SKM-1 (cell line): ENCODE measurements at regions not wholly inside any gene's neighbourhood (a gene's known extent, or its start where the extent isn't known, plus 50 kb on each side); places are given as distances from the start of the nearest gene placed in this dataset.

Experiments used
- DNase-seq: peaks from one replicate; lab custom pipeline; 2025; ENCODE audit not compliant: unreplicated experiment; lab: John Stamatoyannopoulos, UW

DNA sequence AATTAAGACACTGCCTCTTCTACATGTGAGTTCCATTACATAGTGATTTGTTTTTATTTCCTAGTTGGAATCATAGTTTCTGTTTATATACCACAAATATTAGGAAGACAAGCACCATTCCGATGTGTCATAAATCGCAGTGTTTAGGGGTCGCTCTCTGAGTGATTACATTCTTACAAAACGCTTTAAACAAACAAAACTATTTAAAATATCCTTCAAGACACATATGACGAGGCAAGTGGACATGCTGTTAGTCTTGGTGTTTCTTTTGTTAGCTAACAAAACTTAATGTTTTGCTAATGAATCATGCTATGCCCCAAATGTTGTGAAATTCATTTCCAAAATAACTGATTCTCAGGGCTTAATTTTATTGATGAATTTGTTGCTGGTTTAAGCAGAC, 1219.3 kb upstream of the PRKX start:
- DNase-seq = no peak

DNA sequence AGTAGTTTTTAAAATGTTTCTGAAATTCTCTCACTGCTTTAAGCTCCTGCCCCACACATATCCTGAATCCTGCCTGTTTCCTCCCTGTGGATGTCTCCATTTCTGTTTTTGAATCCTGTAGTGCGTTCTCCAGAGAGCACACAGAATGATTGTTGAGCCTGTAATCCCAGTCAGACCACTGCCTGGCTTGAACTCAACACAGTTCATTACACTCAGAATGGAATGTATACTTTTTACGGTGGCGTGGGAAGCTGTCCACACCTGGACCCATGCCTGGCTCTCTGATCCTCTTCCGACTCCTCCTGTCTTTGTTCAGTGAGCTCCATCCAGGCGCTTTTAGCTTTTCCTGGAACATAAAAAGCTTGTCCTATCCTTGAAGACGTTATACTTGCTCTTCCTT, 1217.0 kb upstream of the PRKX start:
- no peak for DNase-seq

DNA sequence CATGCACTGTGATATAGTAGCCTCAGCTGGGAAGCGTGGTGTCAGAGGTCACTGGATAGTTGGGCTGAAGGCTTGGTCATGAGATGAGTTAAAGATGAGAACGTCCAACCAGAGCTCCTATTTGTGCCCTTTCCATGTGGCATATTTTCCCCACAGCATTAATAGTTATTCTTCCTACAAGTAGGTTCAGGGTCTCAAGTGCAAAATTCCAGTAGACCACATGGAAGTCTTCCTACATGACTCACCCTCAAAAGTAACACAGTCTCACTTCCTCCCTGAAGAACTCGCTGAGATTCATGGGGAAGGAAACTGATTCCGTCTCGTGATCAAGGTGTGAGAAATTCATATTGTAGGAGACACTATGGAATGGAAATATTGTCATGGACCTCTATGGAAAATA, 1212.5 kb upstream of the PRKX start:
- DNase-seq = no peak

DNA sequence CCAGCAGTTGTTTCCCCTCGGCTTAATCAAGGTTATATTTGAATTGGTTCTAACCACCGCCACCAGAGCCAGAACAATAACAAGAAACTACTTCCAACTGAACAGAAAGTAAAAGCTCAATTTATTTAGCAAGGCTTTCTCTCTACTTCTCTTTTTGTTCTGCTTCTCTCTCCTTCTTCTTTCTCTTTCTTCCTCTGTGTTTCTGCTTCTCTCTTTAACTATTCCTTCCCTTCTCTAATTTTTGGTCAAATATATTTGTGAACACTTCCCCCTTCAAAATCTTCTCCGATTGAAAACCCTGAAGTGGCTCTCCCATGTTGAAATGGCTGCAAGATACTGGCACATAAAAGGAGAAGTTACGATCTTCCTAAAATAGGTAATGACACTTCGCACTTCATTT, 1195.9 kb upstream of the PRKX start:
- DNase-seq = peak; percentile 2

DNA sequence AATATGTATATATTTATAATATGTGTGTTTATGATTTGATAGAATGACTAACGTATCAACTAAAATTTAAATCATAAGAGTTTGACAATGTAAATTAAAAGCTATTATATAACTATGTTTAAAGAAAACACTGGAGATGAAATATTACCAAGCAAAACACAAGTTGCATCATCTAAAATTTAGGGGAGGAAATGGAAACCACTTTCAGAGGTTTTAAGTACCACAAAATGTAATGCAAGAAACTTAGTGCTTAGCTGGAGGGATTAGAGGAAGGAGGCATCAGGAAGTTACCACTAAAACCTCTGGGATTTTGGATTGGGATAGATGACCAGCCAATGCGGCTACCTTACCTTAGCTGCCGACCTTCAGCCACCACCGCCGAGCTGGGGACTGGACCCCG, 1192.1 kb upstream of the PRKX start:
- DNase-seq = peak; percentile 7

DNA sequence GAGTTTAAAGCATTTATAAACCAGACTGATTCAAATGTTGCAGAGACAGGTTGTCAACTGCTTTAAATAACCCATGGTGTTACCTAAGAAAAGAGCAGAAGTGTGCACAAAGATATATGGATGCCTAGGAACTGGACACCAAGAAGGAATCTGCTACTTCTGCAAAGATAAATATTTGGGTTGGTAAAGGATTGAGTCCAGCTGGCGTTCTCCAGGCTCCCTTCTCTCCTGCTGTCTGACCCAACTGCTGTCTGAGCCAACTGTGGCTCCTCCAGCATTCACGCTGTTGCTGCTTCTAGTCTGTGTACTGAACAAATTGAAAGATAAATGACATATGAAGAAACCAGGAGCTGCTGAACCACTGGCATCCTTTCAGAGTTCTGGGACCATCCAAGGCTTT, 1167.8 kb upstream of the PRKX start:
- DNase-seq = no peak

DNA sequence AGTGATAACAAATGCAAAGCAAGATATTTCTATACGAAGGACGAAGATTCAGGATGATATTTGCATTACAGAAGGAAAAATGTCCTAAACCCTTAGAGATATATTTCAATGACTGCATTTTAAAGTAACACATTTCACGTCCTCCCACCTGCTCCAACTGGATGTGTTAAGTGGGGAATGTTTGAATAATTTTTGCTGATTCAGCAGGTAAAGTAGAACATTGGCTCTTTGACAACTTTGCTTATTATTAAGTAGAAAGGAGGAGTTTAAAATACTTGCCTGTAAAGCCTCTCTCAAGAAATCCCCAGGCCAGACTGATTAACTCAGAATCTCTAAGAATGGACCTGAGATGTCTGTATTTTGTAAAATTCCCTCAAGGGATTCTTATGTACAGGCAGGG, 1165.2 kb upstream of the PRKX start:
- no peak for DNase-seq

DNA sequence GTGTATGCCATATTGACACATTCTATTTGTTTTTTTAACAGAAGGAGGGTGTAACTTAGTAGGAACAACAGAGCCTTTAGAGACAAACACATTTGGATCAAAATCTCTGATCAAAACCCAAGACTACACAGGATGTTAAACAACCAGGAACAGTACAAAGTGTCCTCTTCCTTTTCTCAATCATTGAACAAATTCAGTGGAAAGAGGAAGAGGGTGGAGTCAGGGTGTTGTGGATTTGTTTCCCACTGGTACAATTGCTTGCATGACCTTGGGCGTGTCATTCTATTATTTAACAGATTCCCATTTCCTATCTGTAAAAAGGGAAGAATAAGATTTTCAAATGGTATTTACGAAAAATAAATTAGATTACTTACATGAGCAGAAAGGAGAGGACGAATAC, 1162.8 kb upstream of the PRKX start:
- no peak for DNase-seq

DNA sequence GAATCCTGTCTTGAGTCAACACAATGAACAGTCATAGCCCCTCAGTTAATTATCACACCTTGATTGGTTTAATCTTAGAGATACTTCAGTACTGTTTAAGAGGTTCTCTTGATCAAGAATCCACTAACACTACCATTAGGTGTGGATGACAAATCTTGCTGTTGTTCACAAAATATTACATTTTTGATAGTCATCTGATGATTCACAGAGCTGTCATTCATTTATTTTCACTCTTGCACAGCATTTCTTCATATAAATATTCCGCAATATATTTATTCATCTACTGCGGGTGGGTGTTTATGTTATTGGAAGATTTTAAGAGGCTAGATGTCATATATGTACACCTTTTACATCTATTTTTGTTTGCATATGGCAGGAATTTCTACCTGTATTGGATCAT, 1138.1 kb upstream of the PRKX start:
- DNase-seq = no peak

DNA sequence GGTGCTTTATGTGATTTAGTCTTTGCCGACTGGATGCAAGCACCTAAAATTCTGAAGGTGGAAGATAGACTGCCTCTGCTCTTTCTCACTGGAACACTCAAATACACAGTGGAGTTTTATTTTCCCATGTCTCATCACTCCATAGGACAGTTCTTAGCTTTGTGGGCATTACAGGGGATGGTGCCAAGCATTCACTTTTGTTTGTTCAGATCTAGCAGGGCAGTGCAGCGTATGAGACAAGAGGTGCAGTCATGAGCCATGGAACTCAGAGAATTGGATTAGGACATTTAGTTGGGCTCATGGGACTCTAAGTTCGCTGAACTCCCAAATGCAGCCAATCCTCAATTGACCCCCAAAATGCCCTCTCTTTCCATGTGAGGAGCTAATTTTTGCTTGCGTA, 1136.9 kb upstream of the PRKX start:
- DNase-seq = no peak

DNA sequence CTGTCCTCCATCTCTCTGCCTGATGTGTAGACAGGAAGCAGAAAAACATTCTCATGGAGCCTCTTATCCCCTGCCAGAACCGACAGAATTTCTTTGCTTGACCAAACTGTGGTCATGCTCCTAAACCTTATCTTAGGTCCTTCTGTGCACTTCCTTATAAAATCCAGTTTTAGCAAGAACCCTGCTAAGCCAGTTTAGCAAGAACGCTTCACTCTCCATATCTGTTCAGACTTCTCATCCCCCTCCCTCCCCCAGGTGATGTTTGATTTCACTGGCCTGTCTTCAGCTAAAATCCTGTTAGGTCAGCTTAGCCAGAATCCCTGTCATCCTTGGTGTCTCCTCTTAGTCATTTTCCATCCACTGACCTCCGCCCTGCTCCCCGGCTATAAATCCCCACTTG, 1130.9 kb upstream of the PRKX start:
- DNase-seq = no peak

DNA sequence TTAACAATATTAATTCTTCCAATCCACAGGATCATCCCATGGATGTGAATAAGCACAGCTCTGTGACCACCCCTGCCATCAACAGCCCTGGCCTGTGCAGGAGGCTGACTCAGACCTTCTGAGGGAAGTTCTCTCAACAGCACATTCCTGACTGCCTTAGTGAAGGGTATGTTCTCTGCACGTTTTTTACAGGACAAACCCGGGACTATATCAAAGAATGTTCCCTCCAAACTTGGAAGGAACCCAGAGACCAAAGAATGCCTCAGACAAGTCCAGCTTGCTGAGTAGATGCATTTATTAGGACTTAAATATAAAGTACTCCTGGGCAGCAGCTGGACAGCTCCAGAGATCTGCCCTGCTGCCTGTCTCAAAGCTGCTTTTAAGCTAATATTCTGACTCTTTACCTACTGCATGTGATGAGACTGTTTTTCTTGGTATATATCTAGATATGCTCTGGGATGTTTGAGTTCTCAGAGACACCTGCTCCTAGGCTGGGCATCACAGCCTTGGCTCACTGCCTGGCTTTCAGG, 1127.8 kb upstream of the PRKX start:
- no peak for DNase-seq

DNA sequence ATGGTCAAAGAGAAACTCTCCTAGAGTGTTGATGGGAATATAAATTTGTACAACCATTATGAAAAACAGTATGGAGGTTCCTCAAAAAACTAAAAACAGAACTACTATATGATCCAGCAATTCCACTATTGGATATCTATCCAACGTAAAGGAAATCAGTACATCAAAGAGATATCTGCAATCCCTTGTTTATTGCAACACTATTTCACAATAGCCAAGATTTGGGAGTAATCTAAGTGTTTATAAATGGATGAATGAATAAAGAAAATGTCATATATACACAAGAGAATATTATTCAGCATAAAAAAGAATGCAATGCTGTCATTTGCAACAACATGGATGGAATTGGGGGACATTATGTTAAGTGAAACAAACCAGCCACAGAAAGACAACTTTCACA, 1118.1 kb upstream of the PRKX start:
- no peak for DNase-seq

DNA sequence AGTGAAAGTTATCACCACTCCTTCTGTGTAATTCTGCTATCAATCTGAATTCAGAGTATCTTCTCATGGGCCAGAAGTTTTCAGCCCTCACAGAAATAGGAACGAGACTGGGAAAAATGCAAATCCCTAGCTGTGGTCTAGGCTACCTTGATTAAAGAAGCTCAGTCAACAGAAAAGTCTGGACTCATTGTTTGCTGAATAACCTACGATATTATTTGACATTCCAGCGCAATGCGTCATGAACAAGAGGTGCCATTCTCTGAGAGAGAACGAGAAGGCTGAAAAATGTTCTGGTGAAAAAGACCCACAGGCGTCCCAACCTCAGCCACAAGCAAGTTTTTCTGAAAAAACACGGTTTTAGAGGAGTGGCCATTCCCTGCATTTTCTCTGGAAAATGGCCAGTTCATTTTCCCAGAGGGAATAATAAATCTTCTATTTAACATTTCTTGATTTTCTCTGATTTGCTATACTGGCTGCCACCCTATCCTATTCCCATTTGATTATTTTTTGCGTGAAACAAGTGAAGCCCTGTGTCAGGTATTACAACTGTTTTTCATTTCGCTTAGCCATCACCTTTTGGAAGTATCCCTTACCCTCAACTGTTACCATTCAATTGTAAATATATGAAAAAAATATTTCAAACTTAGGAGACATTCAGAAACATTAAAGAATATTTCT, 1117.6 kb upstream of the PRKX start:
- DNase-seq = no peak

DNA sequence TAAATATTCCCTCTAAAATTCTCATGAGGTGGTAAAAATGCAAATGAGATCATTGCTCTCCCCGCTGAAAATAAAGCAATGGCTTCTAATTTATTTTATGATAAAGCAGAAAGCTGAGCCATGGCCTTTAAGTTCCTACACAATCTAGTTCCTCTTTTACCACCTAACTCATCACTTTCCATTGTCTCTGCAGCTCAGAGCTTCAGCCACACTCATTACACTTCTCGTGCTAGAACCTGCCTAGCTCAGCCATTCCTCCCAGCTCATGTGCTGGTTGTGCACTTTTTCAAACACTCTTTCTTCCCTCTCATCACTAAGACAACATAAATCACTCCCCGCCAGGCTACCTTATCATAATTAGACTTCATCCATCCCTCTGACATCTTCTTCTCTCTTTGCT, 1112.1 kb upstream of the PRKX start:
- DNase-seq = no peak

DNA sequence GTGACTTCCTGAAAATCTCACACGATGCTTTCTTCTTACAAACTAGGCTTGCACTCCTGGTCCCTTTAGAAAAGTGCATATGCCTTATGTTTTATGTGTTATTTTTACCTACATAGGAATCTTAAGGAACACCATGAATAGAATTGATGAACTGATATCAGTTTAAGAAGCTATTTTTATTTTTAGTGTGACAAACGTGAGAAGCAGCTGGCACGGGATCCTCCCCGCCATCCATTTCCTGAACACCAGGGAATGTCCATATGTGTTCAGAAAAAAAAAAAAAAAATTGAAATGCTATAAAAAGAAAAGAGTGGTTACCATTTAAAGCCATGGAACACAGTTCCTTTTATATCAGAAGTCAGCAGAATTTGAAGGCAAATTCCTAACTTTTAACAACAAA, 1096.1 kb upstream of the PRKX start:
- no peak for DNase-seq

DNA sequence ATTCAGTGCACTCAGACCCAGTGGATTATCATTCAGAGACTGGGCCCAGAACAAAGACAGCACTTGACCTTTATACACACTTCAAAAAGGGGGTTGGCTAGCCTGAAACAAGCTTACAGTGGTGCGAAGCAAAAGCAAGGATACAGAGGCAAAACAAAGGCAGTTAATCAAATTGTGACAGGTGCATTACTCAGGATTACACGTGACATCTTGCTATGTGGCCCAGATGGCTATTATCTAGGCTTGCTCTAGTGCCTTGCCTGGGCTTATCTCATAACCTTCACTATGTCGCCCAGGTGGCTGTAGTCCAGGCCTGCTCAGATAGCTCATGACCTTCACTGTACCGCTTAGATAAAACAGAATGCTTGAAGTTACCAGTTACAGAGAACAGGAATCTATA, 1092.1 kb upstream of the PRKX start:
- no peak for DNase-seq

DNA sequence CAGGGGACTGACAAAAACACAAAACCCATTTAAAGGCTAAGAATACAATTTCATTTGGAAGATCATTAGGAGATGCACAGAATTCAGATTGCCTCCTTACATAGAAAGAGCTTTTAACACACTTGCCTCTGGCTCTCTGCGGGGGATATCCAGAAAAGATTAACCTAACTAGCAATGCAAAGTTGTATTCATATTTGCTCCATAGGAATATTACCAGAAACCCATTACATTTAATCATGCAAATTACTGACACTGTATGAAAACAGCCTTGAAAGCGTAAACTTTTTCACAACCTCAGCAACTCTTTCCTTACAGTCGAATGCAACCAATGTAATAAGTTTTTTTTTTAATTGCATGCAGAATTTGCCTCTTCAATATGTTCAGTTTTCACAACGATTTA, 1087.3 kb upstream of the PRKX start:
- no peak for DNase-seq

DNA sequence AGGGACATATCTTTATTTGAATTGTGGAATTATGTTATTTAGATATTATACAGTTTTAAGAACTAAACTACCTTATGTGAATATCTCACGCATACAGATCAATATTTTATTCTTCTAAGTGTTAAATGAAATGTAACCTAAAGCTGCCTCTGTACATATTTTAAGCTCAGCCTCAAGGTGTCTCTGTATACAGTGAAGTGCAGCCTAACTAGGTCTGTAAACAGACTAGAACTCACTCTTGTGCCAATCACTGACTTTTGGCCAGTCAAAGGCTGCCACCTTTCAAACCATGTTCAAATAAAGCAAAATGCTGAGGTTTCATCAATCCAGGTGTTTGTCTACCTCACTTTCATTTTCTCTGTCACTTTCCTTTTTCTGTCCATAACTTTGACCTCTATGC, 1074.5 kb upstream of the PRKX start:
- DNase-seq = no peak

DNA sequence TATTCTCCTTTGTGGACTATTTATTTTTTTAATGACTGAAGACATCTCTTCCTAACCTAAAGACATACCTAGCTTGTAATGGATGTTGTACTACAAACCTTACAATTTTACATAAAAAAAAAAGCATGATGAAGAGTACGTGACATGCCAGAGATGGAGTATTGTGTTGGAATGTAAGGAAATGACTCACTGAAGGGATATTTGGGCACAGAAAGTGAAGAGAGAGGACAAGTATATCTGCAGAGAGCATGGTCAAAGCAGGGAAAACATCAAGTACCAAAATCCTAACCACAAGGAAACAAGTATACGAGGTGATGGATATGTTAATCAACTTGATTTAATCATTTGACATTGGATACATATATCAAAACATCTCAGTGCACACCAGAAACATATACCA, 1051.4 kb upstream of the PRKX start:
- no peak for DNase-seq

DNA sequence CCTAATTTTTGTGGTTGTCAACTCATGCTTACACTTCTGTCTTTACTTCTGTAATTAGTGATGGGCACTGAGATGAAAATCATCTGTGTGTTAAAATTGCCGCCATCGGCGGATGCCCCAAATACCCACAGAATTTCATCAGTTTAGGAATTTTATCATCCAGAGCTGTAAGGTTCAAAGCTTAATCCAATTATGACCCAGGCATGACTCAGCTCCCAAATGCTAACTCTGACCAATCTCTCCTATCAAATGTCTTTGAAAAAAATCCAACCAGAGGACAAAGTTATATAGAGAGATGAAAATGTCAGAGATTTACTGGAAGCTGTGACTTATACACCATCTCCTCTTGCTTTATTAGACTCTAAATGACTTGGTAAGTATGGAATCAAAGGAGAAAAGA, 1048.7 kb upstream of the PRKX start:
- DNase-seq = no peak

DNA sequence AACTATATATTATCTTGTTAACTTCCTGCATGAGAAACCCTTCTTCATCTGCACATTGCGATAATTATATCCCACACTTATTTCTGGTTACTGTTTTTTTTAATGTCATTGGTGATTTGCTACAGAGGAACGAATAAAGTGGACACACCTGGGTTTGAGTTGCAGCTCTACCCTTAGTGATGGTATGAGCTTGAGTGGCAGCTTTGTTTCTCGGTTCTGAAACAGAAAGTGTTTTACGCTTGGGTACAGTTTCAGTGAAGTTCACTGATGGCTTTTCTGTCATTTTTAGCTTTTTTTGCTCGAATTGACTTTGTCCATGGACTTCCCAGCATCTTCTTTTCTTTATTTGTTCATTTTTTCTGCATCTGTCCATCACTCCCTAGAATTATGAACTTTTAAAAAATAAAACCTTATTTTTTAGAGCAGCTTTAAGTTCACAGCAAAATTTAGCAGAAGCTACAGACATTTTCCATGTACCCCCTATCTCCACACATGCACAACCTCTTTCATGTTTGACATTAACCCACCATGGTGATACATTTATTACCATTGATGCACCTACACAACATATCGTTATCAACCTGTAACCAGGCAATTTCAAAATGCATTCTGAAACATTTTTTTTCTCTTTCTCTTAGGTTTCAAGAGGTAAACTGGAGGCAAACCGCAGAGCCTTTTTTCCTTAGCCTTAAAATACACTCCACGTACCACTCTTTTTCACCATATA, 1041.6 kb upstream of the PRKX start:
- no peak for DNase-seq

DNA sequence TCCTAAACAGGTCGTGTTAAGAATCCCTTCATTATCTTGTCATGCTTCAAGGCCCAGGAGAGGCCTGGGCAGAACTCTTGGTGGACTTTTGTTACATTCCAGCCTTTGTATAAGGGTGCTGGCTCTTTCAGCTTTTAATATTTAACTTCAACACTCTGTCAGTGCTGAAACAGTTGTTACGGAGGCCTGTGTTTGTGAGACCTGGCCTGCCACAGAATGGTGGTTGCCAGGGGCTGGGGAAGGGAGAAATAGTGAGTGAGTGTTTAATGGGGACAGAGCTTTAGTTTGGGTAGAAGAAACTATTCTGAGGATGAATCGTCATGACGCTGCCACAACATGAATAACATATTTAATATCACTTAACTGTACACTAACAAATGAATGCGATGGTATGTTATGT, 1027.6 kb upstream of the PRKX start:
- DNase-seq = no peak
